ENCODE measurements at regions not wholly inside any gene's neighbourhood (a gene's known extent, or its start where the extent isn't known, plus 50 kb on each side); places are given as distances from the start of the nearest gene placed in this dataset.

GRCh38 chr12:116401565-116401964 lies 124.1 kb upstream of the MED13L start:
- TF ChIP-seq CTCF (optimal IDR thresholded peaks at IDR 0.05 in 1 of 3, IDR thresholded peaks at IDR 0.05 in 1 of 3, conservative IDR thresholded peaks at IDR 0.05 in 1 of 3; ENCODE audit: extremely low read depth in 1 of 3, insufficient read depth in 2 of 3, low read length in 3 of 3) (no peak), EZH2 (IDR thresholded peaks at IDR 0.05; ENCODE audit: low read length) (no peak)
